ENCODE measurements at regions not wholly inside any gene's neighbourhood (a gene's known extent, or its start where the extent isn't known, plus 50 kb on each side); places are given as distances from the start of the nearest gene placed in this dataset.
A peak's percentile ranks its signal among the peaks of the same experiment; 100 is the strongest.
"Not testable (repeated sequence)": the region's sequence is repeated elsewhere in the genome, so short reads cannot be mapped to it uniquely, and the experiment has no call there.

DNA sequence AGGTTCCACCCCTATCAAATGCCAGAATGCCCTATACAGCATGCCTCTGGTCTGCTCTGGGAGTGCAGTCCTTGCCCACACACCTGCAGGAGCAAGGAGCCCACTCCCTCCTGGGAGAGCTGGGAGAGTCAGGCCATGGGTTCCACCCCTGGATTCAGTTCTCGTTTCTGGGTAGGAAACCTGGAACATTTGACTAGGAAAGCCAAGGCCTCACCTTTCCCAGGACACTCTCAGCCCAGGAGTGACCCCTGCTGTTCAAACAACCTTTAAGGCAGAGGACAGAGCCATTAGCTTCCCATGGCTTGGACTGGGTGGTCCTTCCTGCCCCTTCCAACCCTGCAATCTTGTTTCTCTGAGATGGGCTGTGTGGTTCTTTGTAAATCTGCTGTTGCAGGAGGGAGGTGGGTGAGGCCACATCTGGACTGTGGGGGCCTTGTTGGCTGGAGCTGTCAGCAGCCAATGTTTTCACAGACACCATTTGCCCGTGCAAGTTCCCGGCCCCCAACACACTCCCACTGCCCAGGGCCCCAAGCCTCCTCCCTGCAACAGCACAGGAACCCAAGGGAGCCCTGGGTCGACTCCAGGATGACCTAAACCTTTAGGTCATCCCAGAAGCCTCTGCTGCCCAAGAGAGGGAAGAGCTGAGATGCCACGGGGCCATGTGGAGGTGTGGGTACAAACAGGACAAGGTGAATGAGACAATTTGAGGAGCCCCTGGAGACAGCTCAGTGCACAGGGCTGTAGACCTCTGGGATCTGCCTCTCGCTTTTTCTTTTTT, 104.4 kb downstream of the PJA1 start:
- DNase-seq: peak in 3 of 4 experiments; percentile 17 to 48 (median 36)

DNA sequence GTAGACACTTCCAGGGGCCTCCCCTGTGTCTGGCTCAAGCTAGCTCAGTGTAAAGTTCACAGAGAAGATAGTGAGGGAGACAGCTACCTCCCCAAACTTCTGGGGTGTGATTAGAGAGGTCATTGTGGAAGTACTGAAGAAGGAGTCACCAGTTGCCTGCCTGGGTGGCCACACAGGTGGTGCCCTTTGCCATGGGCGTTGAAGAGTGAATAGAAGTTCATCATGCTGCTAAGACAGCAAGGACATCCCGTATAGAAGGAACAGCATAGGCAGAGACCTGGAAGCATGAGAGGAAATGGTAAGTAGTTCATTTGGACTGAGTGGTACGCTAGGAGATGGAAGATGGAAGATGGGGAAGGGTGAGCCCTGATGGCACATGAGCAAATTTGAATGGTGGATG, 110.1 kb downstream of the PJA1 start:
- DNase-seq: no peak

DNA sequence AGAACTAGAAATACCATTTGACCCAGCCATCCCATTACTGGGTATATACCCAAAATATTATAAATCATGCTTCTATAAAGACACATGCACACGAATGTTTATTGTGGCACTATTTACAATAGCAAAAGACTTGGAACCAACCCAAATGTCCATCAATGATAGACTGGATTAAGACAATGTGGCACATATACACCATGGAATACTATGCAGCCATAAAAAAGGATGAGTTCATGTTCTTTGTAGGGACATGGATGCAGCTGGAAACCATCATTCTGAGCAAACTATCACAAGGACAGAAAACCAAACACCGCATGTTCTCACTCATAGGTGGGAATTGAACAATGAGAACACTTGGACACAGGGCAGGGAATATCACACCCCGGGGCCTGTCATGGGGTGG, 110.8 kb downstream of the PJA1 start:
- DNase-seq: not testable (repeated sequence)

DNA sequence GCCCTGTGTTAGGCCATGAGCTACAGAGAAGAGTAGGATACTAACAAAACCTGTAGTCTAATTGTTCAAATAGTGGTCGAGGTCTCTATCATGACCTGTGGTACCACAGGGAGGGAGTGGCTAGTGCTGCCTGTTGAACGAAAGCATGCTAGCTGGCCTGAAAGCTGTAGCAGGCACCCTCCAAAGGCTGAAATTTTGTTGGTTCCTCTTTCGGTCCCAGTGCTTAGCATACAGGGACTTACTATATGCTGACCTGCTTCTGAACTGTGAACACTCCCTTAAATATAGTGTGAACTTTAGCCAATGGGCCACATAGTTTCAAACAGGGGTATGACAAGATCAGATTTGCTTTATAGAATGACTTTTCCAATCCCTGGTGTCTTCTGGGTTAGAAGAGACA, 113.4 kb downstream of the PJA1 start:
- peak in 2 of 4 experiments; percentile 2 to 9 for DNase-seq

DNA sequence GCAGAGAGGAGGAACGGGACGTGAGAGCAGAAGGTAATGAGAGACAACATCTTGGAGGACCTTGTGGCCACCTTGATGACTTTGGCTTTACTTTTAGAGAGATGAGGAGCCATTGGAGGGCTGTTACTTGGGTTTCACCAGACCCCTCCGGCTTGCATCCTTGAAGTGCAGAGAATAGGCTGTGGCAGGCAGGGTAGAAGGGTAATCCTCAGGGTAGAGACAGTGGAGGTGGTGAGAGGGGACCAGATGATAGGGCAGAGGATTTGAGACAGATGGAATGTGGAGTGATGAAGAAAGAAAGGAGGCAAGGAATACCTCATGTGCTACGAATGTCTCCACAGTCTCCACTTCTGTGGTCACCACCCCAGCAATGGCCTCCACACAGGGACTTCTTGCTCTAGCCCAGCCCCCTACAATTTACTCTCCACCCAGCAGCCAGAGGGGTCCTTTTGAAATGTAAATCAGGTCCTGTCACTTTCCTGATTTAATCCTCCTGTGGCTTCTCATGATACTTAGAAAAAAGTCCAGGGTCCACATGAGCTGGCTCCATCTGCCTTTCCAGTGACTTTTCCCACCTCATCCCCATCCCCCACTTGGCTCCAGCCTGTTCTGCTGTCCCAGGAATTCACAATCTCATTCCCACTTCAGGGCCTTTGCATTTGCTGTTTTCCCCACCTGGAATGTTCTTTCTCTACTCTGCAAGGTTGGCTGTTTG, 115.0 kb downstream of the PJA1 start:
- DNase-seq: no peak

DNA sequence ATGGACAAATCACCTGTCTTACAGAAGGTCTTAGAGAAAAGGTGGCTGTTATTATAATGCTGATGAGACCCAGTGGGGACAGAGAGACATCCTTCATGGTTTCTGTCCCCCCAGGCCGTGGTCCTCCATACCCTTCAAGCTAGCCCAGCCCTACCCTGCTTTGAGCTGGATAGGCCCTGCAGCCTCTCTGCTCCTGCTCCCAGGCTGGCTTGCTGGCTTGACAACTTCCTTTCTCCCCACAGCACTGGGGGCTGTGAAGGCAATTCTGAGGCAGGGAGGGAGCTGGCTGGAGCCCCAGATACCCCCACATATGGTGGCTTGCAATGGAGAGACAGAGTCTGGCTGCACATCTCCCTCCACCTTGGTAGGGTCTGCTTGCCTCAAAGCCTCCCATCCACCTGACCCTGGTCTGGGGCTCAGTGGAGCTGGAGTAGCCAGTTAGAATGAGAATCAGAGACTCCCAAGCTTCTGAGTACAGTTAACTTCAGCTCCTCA, 118.2 kb downstream of the PJA1 start:
- no peak for DNase-seq

DNA sequence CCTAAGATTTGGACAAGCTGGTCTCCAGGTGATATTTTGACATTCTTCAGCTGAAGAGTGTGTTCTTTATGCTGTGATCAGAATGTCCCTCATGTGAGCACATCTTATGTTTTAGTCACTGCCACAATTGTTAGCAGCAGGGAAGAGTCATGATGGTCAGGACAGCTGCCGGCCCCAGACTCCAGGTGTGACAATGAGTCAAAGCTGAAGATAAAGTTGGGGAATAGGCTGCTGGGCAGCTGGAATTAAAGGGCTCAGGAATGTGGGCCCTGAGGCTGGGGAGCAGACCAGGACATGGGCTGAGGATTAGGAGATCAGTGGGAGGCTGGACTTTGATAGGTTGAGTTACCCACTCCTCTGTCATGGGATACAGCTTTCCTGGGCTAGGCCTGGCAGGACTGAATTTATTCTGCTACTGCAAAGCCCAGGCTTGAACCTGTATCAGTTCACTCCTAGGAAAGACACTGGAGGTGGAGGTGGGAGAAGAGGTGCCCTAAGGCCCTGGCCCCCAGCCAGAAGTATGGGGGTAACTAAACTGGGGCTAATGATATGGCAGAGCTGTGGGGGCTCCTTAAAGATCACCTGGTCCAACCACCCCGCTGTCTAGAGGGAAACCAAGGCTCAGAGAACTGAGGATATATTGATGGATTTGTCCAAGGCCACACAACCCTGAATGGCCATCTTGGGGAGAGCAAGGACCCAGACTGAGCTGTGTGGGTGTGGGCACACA, 119.5 kb downstream of the PJA1 start:
- no peak for DNase-seq

DNA sequence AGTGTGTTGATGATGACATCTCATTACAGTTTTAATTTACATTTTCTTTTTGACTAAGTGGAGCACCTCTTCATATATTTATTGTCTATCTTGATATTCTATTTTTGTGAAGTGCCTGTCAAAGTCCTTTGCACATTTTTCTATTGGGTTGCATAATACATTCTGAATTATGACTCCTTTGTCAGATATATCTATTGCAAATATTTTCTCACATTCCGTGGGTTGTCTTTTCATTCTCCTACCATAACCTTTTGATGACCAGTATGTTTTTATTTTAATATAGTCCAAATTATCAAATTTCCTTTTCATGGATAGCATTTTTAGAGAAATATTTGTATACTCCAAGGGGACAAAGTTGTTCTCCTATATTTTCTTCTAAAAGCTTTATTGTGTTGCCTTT, 126.4 kb downstream of the PJA1 start:
- DNase-seq: no peak

DNA sequence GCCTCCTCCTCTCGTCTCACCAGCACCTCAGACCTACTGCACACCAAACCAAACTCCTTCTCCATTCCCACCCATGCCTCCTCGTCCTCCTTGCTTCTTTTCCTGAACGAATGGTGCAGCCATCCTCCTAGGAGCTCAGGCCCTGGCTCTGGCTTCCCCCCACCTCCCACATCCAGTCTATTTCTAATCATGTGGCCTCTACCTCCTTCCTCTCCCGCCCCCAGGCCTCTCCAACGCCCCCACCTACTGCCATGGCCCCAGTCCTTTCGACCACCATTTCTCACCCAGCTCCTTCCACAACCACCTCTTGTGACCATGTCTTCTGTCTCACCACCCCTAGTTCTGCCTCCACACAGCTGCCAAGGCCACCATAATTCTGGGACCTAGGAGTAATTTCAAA, 127.1 kb downstream of the PJA1 start:
- peak in 1 of 4 experiments; percentile 6 for DNase-seq

DNA sequence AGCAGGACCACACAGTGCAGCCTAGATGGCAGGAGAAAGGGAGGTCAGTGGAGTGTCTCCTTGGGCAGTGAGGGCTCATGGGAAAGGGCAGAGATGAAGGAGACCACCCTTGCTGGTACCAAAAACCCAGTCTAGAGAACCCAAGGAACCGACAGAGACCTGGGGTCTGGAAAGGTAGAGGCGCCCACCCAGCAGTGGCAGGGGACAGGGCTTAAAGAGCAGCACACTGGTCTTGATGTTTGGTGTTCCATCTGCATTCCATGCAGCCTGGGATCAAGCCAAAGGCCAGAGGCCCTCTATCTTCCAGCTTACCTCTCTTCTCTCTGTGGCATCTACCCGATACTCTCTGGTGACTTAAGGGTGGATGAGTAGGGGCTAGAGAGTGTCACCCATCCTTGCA, 127.5 kb downstream of the PJA1 start:
- DNase-seq: no peak

DNA sequence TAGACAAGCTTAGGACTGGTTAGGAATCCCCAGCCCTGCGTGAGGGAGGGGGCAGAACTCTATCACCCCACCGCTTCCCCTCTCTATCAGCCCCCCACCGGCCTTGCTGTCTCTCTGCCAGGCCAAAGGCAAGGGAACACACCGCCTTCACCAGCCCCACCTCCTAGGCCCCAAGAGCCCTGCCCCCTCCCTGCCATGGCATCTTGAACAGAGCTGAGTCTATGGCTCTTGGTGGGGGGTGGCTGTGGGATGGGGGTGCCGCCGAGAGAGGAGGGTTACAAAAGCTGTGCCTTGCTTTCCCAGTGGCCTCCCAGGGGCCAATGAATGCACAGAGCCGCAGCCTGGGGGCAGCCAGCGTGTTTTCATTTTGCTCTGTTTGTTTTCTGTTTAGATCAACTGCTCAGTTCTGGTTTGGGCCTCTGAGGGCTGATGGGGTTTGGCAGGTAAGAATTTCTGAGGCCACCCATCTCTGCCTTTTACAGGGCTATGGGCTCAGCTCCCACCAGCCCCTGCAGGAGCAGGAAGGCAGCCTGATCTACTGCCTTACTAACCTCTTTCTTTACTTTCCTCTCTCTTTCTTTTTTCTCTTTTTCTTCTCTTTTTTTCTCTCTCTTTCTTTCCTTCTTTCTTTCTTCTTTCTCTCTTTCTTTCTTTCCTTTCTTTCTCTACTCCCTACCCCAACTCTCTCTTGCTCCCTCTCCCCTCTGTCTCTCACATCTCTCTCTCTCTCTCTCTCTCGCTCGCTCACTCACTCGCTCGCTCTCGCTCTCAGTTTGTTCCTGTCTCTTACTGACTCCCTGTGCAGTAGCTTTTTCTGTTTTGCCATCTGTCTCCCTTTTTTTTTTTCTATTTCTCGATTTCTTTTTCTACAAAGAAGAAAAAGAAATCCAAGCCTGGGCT, 128.3 kb downstream of the PJA1 start:
- DNase-seq: no peak

DNA sequence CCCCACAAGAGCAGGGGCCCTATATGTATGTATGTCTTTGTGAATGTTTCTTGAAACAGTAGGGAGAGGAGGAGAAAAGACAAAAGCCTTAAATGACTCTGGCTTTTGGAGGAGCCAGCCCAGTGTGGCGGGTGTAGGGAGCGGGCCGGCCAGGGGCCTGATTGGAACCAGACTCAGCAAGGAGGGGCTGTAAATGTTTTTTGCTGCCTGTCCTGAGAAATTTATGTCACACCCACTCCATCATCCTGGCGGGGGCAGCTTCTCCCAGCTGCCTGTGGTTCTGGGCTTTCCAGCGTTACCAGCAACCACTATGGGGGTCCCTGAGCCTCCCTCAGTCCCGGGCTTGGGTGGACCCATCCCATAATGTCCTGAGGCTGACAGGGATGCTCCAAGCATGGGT, 130.8 kb downstream of the PJA1 start:
- no peak for DNase-seq

DNA sequence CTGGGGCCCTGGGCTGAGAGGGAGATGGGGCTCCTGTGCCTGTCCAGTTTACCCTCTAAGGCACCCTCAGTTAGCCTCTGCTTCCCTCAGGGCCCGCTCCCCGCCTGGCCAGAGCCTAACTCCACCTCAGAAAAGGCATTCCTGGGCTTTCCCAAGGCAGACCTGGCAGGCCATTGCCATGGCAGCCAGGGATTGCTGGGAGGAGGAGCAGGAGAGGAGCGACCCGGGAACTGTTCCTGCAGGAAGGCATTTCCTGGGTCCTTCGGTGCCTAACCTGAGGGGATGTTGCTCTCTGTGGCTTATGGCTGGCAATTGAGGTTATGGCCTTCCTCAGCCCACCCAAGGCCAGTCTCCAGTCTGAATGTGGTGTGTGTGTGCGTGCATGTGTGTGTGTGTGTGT, 131.3 kb downstream of the PJA1 start:
- no peak for DNase-seq

DNA sequence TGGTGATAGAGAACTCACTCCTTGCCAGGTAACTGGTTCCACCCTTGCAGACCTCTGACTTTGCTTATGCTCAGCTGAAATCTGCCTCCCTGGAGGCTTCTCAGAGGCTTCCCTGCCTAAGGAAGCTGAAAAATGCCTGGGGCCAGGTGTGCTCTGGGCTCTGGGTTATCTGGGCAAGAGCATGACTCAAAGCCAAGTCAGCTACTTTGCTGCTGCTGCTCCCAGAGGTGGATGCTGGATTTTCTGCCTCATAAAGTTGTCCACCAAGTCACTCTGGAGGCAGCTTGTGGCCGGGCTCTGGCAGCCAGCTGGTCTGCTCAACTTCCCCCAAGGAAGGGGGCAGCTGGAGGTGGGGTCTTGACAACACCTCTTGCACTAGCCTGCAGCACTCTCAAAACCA, 132.7 kb downstream of the PJA1 start:
- no peak for DNase-seq

DNA sequence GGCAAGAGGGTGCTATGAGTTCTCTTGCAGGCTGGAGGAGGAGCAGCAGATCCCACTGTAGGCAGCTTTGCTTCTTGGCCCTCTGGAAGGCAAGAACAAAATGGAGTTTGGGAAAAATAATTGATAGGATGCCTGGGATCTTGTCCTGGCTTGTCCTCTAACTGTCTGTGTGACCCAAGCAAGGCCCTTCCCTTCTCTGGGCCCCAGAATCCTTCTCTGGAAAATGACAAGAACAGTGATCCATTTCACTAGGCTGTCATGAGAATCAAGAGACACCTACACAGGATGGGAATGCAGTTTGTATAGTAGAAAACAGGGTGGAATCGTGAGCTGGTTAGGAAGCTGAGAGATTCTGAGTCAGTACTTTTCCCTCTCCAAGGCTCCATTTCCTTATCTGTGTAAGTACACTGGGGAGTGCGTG, 133.3 kb downstream of the PJA1 start:
- DNase-seq: no peak

DNA sequence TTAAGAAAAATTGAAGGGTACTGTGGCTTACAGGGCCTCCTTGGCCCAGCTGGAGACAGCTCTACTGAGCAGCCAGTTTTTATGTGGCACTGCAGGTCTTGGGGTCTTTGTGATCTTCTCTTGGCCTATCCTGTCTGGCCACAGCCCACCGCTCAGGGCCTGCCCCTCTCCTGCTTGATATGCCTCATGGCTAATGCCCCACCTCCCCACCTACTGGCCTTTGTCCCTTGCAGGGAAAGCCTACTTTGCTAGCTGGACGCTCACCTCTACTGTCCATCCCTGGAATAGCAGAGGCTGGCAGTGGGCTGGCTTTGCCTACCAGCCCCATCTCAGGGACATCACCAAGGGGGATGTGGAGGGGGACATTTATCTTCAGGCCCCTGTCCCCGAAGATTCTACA, 134.1 kb downstream of the PJA1 start:
- DNase-seq: no peak

DNA sequence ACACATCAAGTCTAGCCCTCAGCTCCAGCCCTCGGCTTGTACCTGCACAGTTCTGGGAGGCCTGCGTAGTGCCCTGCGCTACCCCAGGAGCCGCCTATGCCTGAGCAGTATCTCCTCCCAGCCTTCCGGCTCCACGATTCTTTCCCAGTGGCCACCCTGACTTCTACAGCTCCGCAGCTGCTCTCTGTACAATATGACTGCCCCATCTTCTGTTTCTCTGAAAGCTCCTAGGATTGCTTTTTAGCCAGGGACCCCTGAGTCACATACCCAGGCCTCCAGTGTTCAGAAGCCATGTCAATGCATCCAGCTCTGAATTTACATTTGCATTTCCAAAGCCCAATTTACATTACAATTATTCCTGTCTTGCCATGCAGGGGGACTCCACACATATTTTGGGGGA, 135.5 kb downstream of the PJA1 start:
- no peak for DNase-seq

DNA sequence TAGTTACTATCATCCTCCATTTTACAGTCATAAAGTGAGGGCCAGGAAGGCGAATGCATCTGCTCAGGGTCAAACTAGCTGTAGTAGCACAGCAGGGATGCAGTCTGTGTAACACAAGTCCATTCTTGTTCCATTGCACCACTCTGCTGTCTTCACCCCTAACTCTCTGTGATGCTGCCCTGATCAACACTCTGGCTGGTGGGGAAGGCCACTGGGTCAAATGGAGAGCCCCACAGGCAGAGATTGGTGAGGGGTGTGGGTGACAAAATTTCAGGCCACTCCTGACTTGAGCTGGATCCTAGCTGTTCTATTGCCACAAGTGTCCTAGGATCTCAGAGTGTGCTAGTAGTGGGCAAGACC, 136.5 kb downstream of the PJA1 start:
- DNase-seq: no peak

DNA sequence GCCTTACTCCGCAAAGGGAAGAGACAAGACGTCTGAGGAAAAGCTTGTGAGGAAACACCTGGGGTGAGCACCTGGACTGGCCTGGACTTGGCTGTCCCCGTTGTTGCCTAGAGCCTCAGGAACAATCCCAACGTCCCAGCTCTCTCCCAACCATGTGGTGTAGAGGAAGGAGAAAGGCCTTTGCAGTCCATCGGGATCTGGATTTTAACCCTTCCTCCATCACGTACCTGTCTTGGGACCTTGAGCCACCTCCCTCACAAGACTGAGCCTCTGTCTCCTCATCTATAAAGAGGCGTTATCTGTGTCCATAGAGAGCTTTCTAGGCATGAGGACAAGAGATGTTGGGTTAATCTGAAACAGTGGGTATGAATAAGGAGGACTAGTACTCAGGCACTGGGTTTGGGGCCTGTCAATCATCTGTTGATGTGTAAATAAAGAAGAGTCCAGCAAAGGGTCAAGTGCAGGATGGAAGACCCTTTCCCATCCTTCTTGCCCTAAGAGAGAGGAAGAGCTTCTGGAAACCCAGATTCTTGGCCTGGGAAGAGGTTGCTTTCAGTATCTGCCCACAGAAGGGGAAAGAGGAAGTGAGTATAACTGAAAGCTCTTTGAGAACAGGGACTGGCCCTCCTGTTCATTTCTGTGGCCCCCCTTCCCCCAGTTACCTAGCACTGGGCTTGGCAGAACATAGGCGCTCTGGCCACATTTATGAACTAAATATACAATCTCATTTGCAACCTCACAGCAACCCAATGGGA, 137.1 kb downstream of the PJA1 start:
- peak; percentile 15 to 48 (median 31) for DNase-seq

DNA sequence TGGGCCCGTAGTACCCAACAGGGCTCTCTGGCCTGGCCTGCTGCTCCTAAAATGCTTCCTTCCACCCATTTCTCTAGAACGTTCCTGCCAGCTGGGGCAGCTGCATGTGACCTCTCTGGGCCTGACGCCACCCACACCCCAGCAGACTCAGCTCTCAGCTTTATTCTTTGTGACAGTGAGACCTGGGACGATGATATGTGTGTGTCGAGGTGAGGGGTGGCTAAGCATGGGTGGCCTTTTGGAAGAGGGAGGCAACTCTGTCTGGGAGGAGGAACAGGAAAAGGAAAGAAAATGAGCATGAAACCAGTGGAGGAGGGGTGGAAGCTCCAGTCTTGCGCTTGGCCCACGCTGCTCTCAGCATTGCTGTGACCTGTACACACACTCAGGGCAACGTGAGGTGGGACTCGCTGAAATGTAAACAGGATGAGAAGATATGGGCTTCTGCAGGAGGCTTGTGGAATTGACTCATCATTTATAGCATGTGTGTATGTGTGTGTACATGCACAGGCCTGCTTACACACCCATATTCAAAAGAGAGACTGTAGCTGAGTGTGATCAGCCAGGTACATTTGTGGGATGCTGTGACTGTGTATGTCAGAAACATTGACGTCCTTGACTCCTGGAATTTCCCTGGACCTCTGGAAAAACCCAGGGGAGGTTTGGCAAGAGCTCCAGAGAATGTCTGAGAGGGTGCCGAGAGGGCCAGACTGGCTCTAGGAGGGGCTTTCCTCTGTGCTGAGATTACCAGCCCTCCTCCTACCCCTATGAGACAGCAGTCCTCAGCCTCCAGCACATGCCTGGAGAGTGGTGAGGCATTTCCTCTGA, 137.9 kb downstream of the PJA1 start:
- peak in 3 of 4 experiments; percentile 17 to 31 (median 21) for DNase-seq

Measured in suppressor macrophage (primary cell).